ENCODE measurements at regions not wholly inside any gene's neighbourhood (a gene's known extent, or its start where the extent isn't known, plus 50 kb on each side); places are given as distances from the start of the nearest gene placed in this dataset.

DNA sequence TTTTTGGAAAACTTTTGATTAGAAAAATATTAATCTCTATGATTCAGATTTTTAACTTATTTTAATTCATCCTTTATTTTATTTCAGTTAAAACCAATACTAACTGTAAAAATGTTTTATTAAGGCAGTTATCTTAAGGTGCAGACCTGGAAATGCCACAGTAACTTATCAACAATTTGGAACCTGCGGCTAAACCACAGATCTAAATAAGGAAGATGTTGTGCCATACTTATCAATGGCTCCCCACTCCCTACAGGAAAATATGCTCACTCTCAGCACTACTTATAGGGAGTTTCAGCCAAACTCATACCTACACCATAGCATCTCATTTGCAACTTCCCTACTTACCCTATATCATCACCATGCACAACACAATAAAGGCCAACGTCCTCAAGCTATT lies 226.9 kb upstream of the KYNU start:
- ATAC-seq, result no peak
- DNase-seq, result no peak
- TF ChIP-seq, protein P1, sequence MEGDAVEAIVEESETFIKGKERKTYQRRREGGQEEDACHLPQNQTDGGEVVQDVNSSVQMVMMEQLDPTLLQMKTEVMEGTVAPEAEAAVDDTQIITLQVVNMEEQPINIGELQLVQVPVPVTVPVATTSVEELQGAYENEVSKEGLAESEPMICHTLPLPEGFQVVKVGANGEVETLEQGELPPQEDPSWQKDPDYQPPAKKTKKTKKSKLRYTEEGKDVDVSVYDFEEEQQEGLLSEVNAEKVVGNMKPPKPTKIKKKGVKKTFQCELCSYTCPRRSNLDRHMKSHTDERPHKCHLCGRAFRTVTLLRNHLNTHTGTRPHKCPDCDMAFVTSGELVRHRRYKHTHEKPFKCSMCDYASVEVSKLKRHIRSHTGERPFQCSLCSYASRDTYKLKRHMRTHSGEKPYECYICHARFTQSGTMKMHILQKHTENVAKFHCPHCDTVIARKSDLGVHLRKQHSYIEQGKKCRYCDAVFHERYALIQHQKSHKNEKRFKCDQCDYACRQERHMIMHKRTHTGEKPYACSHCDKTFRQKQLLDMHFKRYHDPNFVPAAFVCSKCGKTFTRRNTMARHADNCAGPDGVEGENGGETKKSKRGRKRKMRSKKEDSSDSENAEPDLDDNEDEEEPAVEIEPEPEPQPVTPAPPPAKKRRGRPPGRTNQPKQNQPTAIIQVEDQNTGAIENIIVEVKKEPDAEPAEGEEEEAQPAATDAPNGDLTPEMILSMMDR (IDR thresholded peaks at IDR 0.05), result no peak
- H3K4me3 ChIP-seq, result no peak overlapping the region
- no peaks in the 10 kb centered on the region for H3K9me3 ChIP-seq
- intact Hi-C loops (cut with DNase I, micrococcal nuclease), result no loop called here
- H3K4me1 ChIP-seq (ENCODE audit: low read depth), result no peaks in the 10 kb centered on the region
- no peaks in the 10 kb centered on the region for H3K36me3 ChIP-seq (ENCODE audit: low read depth)

DNA sequence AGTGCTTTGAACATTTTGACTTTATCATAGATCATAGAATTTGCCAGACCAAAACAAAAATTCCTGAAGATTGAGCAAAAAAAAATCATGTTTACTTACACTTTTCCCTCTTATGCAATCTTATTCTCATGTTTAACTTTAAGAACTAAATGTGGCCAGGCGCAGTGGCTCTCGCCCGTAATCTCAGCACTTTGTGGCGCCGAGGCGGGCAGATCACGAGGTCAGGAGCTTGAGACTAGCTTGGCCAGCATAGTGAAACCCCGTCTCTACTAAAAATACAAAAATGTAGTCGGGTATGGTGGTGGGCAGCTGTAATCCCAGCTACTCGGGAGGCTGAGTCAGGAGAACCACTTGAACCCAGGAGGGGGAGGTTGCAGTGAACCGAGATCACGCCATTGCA lies 227.9 kb upstream of the KYNU start:
- no peaks in the 10 kb centered on the region for H3K9me3 ChIP-seq
- intact Hi-C loops (cut with DNase I, micrococcal nuclease), result no loop called here
- H3K4me1 ChIP-seq (ENCODE audit: low read depth), result no peaks in the 10 kb centered on the region
- no peak overlapping the region for H3K4me3 ChIP-seq
- no peaks in the 10 kb centered on the region for H3K36me3 ChIP-seq (ENCODE audit: low read depth)
- no peak for DNase-seq
- ATAC-seq, result no peak
- TF ChIP-seq, protein P1 (IDR thresholded peaks at IDR 0.05), result no peak

DNA sequence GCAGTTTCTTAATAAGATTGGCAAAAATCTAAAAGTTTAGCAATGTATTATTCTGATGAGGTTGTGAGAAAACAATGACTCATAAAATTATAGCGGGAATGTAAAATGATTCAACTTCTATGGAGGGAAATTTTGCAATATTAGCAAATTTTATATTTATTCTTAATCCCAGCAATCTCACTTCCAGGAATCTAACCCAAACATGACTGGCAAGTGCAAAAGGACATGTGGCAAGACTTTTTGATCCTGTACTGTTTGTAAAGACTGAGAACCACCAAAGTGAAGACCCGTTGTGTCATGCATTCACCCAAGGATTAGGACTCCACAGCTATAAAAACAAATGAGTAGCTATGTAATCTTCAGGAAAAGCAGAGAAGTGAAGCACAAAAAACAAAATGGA lies 234.8 kb upstream of the KYNU start:
- intact Hi-C loops (cut with DNase I, micrococcal nuclease), result no loop called here
- Histone ChIP-seq H3K4me3 (no peak overlapping the region), H3K4me1 (ENCODE audit: low read depth) (no peaks in the 10 kb centered on the region), H3K9me3 (no peaks in the 10 kb centered on the region), H3K36me3 (ENCODE audit: low read depth) (no peaks in the 10 kb centered on the region)
- DNase-seq (no peak), ATAC-seq (no peak)
- TF ChIP-seq, protein P1 (IDR thresholded peaks at IDR 0.05), result no peak

DNA sequence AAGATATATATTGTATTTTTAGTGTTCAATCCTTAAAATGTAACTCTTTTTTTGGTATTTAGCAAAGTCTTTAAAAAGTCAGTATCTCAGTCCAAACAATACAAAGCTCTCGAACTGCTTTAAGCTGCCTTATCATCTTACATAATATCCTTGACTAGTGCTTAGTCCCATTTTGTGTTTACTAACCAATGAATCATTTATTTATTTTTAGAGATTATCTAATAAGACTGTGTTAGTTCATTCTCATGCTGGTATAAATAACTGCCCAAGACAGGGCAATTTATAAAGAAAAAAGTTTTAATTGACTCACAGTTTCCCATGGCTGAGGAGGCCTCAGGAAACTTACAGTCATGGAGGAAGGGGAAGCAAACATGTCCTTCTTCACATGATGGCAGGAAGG lies 248.3 kb upstream of the KYNU start:
- Histone ChIP-seq H3K4me1 (ENCODE audit: low read depth) (no peaks in the 10 kb centered on the region), H3K36me3 (ENCODE audit: low read depth) (no peaks in the 10 kb centered on the region), H3K4me3 (no peak overlapping the region), H3K9me3 (no peaks in the 10 kb centered on the region)
- TF ChIP-seq, protein P1 (IDR thresholded peaks at IDR 0.05), result no peak
- DNase-seq (no peak), ATAC-seq (no peak)
- intact Hi-C loops (cut with DNase I, micrococcal nuclease), result no loop called here

DNA sequence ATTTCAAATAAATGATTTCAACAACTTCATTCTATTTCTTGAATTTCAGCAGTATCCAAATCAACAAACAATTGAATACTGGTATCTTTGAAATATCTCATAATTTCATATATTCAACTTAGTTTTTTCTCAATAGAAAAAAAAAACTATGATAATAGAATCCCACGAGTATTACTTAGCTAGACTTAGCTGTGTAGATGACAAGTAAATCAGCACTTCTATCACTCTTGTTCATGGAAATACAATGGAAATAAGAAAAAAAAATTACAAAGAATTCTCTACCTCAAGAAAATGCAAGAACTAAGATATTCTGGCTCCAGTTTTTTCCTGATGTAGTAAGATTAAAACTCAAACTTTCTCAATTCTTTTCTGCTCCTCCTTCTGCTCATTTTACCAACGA lies 256.2 kb upstream of the KYNU start:
- no peak for DNase-seq
- H3K4me1 ChIP-seq (ENCODE audit: low read depth), result no peaks in the 10 kb centered on the region
- TF ChIP-seq, protein P1 (IDR thresholded peaks at IDR 0.05), result no peak
- ATAC-seq, result no peak
- no peaks in the 10 kb centered on the region for H3K36me3 ChIP-seq (ENCODE audit: low read depth)
- intact Hi-C loops (cut with DNase I, micrococcal nuclease), result no loop called here
- H3K9me3 ChIP-seq, result no peaks in the 10 kb centered on the region
- H3K4me3 ChIP-seq, result no peak overlapping the region

DNA sequence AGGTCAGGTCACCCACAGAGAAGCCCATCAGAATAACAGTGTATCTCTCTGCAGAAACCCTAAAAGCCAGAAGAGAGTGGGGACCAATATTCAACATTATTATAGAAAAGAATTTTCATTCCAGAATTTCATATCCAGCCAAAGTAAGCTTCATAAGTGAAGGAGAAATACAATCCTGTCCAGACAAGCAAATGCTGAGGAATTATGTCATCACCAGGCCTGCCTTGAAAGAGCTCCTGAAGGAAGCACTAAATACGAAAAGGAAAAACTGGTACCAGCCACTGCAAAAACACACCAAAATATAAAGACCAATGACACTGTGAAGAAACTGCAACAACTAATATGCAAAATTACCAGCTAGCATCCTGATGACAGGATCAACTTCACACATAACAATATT lies 260.0 kb upstream of the KYNU start:
- TF ChIP-seq, protein P1 (IDR thresholded peaks at IDR 0.05), result no peak
- H3K36me3 ChIP-seq (ENCODE audit: low read depth), result no peaks in the 10 kb centered on the region
- intact Hi-C loops (cut with DNase I, micrococcal nuclease), result no loop called here
- no peak for DNase-seq
- H3K4me3 ChIP-seq, result no peak overlapping the region
- ATAC-seq, result no peak
- H3K9me3 ChIP-seq, result no peaks in the 10 kb centered on the region
- no peaks in the 10 kb centered on the region for H3K4me1 ChIP-seq (ENCODE audit: low read depth)
